HG03558 (cell line): ENCODE measurements at regions not wholly inside any gene's neighbourhood (a gene's known extent, or its start where the extent isn't known, plus 50 kb on each side); places are given as distances from the start of the nearest gene placed in this dataset.

ENCODE experiments used
- ATAC-seq: cut with Tn5 transposase; IDR thresholded peaks from one replicate; pipeline ENCODE4 v1.9.1; 2021; ENCODE audit warnings: moderate number of reproducible peaks; ENCODE audit not compliant: unreplicated experiment; ENCODE audit errors: extremely low read depth

GRCh38 chr5:124648902-124649467, 97.5 kb downstream of the ZNF608 start:
- no peak for ATAC-seq

- no peak for ATAC-seq
Observed at GRCh38 chr5:124647352-124647751, 99.1 kb downstream of the ZNF608 start.

GRCh38 chr5:124645396-124645795, 101.0 kb downstream of the ZNF608 start:
- no peak for ATAC-seq

- no peak for ATAC-seq
Observed at GRCh38 chr5:124644582-124644981, 101.9 kb downstream of the ZNF608 start.

- no peak for ATAC-seq
Observed at GRCh38 chr5:124644138-124644537, 102.3 kb downstream of the ZNF608 start.

- no peak for ATAC-seq
Observed at GRCh38 chr5:124643336-124643735, 103.1 kb downstream of the ZNF608 start.

GRCh38 chr5:124642151-124642550, 104.3 kb downstream of the ZNF608 start:
- no peak for ATAC-seq

GRCh38 chr5:124641154-124641792, 105.2 kb downstream of the ZNF608 start:
- no peak for ATAC-seq

GRCh38 chr5:124639095-124639665, 107.3 kb downstream of the ZNF608 start:
- ATAC-seq = no peak

GRCh38 chr5:124637011-124637410, 109.4 kb downstream of the ZNF608 start:
- ATAC-seq = no peak

GRCh38 chr5:124634741-124635323, 111.6 kb downstream of the ZNF608 start:
- ATAC-seq = no peak

GRCh38 chr5:124634228-124634739, 112.2 kb downstream of the ZNF608 start:
- ATAC-seq = no peak

- ATAC-seq = no peak
Observed at GRCh38 chr5:124633209-124633608, 113.2 kb downstream of the ZNF608 start.

- no peak for ATAC-seq
Observed at GRCh38 chr5:124631874-124632550, 114.4 kb downstream of the ZNF608 start.

- peak; percentile 66 for ATAC-seq
Observed at GRCh38 chr5:124630767-124631704, 115.4 kb downstream of the ZNF608 start.

GRCh38 chr5:124628721-124629596, 117.5 kb downstream of the ZNF608 start:
- ATAC-seq = no peak

GRCh38 chr5:124627815-124628595, 118.4 kb downstream of the ZNF608 start:
- no peak for ATAC-seq

GRCh38 chr5:124626053-124626452, 120.4 kb downstream of the ZNF608 start:
- no peak for ATAC-seq
